ENCODE measurements at regions not wholly inside any gene's neighbourhood (a gene's known extent, or its start where the extent isn't known, plus 50 kb on each side); places are given as distances from the start of the nearest gene placed in this dataset.

DNA sequence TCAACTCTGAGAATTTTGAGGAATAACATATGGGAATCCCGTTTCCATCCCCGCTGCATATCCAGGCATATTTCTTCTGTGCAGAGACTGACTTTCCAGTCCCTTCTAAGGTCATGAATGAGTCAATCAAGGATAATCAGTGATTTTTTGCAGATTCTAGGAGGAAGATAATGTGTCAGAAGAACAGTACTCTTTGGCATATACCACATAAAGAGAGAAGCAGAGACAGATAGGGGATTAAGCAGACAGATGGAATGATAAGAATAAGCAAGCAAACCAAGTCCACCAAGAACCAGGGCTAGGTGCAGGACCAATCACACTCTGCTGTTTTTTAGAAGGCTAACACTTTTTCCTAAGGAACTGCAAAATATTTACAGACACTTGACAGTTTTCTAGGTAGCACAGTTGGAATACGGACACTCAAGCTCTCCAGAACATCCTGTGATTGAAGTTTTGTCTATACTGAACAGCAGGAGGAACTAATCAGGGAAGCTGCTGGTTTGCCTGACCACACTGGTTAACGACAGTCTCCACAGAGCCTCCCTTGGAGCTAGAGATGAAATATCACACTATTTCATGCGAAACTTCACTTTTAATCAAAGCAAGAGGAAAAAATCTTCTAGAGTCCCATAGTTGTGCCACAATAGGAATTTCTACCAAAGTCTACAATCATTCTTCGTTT is 450.0 kb upstream of the KCNMB2 start:
- TF ChIP-seq, protein P1, sequence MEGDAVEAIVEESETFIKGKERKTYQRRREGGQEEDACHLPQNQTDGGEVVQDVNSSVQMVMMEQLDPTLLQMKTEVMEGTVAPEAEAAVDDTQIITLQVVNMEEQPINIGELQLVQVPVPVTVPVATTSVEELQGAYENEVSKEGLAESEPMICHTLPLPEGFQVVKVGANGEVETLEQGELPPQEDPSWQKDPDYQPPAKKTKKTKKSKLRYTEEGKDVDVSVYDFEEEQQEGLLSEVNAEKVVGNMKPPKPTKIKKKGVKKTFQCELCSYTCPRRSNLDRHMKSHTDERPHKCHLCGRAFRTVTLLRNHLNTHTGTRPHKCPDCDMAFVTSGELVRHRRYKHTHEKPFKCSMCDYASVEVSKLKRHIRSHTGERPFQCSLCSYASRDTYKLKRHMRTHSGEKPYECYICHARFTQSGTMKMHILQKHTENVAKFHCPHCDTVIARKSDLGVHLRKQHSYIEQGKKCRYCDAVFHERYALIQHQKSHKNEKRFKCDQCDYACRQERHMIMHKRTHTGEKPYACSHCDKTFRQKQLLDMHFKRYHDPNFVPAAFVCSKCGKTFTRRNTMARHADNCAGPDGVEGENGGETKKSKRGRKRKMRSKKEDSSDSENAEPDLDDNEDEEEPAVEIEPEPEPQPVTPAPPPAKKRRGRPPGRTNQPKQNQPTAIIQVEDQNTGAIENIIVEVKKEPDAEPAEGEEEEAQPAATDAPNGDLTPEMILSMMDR (conservative IDR thresholded peaks at IDR 0.05): no peak
- TF ChIP-seq EZH2 (IDR thresholded peaks at IDR 0.05; ENCODE audit: low read depth): no peak

Measured in PC-9 (cell line).